ENCODE measurements at regions not wholly inside any gene's neighbourhood (a gene's known extent, or its start where the extent isn't known, plus 50 kb on each side); places are given as distances from the start of the nearest gene placed in this dataset.

DNA sequence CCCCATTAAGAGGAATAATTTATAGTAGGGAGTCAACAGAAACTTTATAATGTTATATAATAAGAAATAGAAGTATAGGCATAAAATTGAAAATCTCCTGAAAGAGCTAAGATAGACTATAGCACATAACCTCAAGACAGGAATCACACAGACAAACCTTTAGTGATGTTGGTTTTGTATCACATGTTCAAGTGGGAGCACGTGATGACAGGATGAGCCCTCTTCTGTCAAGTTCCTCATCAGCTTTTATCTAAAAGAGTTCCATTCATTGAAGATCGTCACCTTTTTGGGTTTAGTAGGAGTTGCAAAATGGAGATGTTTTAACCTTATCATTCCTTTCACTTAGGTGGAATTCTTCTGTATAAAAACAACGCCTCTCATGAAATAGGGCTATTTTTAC is 127.0 kb downstream of the MCHR2 start:
- no peak overlapping the region for H3K4me3 ChIP-seq (replicated peaks in 1 of 3; ENCODE audit: insufficient read depth in 1 of 3, low read depth in 2 of 3, low read length in 3 of 3)
- BruUV-seq (replicated peaks), result no TSS peak
- H2AFZ ChIP-seq (ENCODE audit: low read length), result no peak overlapping the region
- no peaks in the 10 kb centered on the region for H3K9me3 ChIP-seq (ENCODE audit: low read length)
- no peak for DNase-seq (ENCODE audit: low spot score)
- POLR2A ChIA-PET, result no interaction called here
- CTCF ChIA-PET (ENCODE audit: low intra/inter-chr PET ratio, low total read pairs), result interaction anchor here (1.6 to 2.3 kb wide), 2 partner anchors 39 to 233 kb away, joined by 9 to 14 read pairs; no protein-coding TSS in a partner anchor
- H3K27ac ChIP-seq (ENCODE audit: extremely low read length, insufficient read depth, low read length), result no peak overlapping the region
- H3K4me1 ChIP-seq (ENCODE audit: insufficient read depth, low read length), result no peaks in the 10 kb centered on the region
- intact Hi-C loops (cut with micrococcal nuclease; ENCODE audit: unreplicated experiment), result loop anchor here (5.0 to 10.0 kb wide), 2 partner anchors 610 to 788 kb away; no protein-coding TSS in a partner anchor
- FAIRE-seq, result no peak
- no peaks in the 10 kb centered on the region for H3K36me3 ChIP-seq (replicated peaks in 1 of 2; ENCODE audit: control insufficient read depth in 1 of 2, insufficient read depth in 2 of 2, low read length in 2 of 2)
- in situ Hi-C loops (cut with HindIII; ENCODE audit: extremely low pct_ligation_motif_present, low pct_unique_long_range_greater_than_20kb), result loop anchor here (5.0 kb wide), 1 partner anchor 230 kb away; no protein-coding TSS in a partner anchor
- H3K27me3 ChIP-seq (ENCODE audit: control insufficient read depth in 1 of 2, insufficient read depth in 2 of 2, low read length in 2 of 2), result peaks cover 0 to 18% of the 10 kb centered on the region in 2 experiments; a peak in 2 of 5 replicates
- H3K9ac ChIP-seq (ENCODE audit: insufficient read depth, low read depth, low read length), result no peak overlapping the region
- H3K4me2 ChIP-seq (ENCODE audit: low read depth, low read length), result no peak overlapping the region
- ATAC-seq, result no peak
- H3K79me2 ChIP-seq (ENCODE audit: insufficient read depth, low read length), result no peaks in the 10 kb centered on the region
- 0% methylated on average over 3 of the region's 3 CpGs for WGBS (ENCODE audit: low lambda C conversion rate)
- no peaks in the 10 kb centered on the region for H4K20me1 ChIP-seq (ENCODE audit: insufficient read depth, low read length)
- TF ChIP-seq IRF9 (CRISPR knock-in tag; IDR thresholded peaks at IDR 0.05; ENCODE audit: borderline replicate concordance), result no peak
- no peak for TF ChIP-seq SNAI1 (CRISPR knock-in tag; IDR thresholded peaks at IDR 0.05; ENCODE audit: borderline replicate concordance)
- no peak for TF ChIP-seq JUN (CRISPR knock-in tag; IDR thresholded peaks at IDR 0.05)
- no peak for TF ChIP-seq RARG (CRISPR knock-in tag; IDR thresholded peaks at IDR 0.05; ENCODE audit: low read depth)
- TF ChIP-seq ZNF317 (CRISPR knock-in tag; IDR thresholded peaks at IDR 0.05), result no peak
- TF ChIP-seq, protein P1, sequence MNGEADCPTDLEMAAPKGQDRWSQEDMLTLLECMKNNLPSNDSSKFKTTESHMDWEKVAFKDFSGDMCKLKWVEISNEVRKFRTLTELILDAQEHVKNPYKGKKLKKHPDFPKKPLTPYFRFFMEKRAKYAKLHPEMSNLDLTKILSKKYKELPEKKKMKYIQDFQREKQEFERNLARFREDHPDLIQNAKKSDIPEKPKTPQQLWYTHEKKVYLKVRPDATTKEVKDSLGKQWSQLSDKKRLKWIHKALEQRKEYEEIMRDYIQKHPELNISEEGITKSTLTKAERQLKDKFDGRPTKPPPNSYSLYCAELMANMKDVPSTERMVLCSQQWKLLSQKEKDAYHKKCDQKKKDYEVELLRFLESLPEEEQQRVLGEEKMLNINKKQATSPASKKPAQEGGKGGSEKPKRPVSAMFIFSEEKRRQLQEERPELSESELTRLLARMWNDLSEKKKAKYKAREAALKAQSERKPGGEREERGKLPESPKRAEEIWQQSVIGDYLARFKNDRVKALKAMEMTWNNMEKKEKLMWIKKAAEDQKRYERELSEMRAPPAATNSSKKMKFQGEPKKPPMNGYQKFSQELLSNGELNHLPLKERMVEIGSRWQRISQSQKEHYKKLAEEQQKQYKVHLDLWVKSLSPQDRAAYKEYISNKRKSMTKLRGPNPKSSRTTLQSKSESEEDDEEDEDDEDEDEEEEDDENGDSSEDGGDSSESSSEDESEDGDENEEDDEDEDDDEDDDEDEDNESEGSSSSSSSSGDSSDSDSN (CRISPR knock-in tag; IDR thresholded peaks at IDR 0.05), result no peak
- TF ChIP-seq CSRNP1 (CRISPR knock-in tag; IDR thresholded peaks at IDR 0.05), result no peak
- TF ChIP-seq KDM4B (CRISPR knock-in tag; IDR thresholded peaks at IDR 0.05), result no peak
- TF ChIP-seq, protein P2, sequence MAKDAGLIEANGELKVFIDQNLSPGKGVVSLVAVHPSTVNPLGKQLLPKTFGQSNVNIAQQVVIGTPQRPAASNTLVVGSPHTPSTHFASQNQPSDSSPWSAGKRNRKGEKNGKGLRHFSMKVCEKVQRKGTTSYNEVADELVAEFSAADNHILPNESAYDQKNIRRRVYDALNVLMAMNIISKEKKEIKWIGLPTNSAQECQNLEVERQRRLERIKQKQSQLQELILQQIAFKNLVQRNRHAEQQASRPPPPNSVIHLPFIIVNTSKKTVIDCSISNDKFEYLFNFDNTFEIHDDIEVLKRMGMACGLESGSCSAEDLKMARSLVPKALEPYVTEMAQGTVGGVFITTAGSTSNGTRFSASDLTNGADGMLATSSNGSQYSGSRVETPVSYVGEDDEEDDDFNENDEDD (CRISPR knock-in tag; IDR thresholded peaks at IDR 0.05; ENCODE audit: borderline replicate concordance), result no peak
- TF ChIP-seq SIX4 (CRISPR knock-in tag; IDR thresholded peaks at IDR 0.05), result no peak
- no peak for TF ChIP-seq ZZZ3 (CRISPR knock-in tag; IDR thresholded peaks at IDR 0.05; ENCODE audit: borderline replicate concordance)
- no peak for TF ChIP-seq ZNF296 (CRISPR knock-in tag; conservative IDR thresholded peaks at IDR 0.05)
- TF ChIP-seq XBP1 (CRISPR knock-in tag; IDR thresholded peaks at IDR 0.05), result no peak
- no peak for TF ChIP-seq ZSCAN25 (CRISPR knock-in tag; IDR thresholded peaks at IDR 0.05)
- TF ChIP-seq, protein P3, sequence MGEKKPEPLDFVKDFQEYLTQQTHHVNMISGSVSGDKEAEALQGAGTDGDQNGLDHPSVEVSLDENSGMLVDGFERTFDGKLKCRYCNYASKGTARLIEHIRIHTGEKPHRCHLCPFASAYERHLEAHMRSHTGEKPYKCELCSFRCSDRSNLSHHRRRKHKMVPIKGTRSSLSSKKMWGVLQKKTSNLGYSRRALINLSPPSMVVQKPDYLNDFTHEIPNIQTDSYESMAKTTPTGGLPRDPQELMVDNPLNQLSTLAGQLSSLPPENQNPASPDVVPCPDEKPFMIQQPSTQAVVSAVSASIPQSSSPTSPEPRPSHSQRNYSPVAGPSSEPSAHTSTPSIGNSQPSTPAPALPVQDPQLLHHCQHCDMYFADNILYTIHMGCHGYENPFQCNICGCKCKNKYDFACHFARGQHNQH (CRISPR knock-in tag; IDR thresholded peaks at IDR 0.05), result no peak
